Fibroblast of gingiva (primary cell): ENCODE measurements at regions not wholly inside any gene's neighbourhood (a gene's known extent, or its start where the extent isn't known, plus 50 kb on each side); places are given as distances from the start of the nearest gene placed in this dataset.
A peak's percentile ranks its signal among the peaks of the same experiment; 100 is the strongest.

Experiments
- DNase-seq: peaks from one replicate; pipeline ENCODE4 v3.0.0-alpha.2; 2011; ENCODE audit warnings: low read depth

DNA sequence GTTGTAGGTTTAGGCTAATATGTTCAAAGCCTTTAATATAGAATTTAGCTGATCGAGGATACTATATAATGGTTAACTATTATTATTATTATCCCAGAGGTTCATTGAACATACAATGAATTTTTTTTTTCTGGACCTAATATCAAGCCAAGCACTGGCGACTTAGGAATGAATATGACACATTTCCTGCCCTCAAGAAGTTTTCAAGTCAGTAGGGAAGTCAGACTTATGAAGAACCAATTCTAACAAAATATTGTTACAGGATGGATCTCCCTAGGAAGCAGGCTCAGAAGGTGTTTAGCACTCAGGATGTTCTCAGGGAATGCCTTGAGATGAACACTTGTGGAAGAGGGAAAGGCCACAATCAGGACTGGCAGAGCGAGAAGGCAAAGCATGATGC, 211.8 kb upstream of the FGGY start:
- DNase-seq: no peak

DNA sequence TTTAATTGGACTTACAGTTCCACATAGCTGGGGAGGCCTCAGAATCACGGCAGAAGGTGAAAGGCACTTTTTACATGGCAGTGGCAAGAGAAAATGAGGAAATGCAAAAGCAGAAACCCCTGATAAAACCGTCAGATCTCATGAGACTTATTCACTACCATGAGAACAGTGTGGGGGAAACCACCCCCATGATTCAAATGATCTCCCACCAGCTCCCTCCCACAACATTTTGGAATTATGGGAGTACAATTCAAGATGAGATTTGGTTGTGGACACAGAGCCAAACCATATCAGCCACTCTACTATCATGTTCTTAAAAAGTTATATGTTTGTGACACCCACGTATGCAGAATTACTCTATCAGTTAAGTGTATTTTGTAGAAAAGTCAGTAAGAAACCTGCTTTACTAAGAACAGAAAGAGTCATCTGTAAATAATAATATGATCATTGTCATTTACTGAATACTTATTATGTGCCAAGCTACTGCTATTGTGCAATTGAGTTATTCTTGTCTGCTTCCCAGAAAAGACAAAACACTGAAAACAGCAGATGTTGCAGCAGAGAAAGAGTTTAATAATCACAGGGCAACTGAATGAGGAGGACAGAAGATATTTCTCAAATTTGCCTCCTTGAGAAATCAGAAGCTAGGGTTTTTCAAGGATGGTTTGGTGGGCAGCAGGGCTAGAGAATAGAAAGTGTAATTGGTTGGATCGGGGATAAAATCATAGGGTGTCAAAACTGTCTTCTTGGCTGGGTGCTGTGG, 207.7 kb upstream of the FGGY start:
- DNase-seq: peak; percentile 55

DNA sequence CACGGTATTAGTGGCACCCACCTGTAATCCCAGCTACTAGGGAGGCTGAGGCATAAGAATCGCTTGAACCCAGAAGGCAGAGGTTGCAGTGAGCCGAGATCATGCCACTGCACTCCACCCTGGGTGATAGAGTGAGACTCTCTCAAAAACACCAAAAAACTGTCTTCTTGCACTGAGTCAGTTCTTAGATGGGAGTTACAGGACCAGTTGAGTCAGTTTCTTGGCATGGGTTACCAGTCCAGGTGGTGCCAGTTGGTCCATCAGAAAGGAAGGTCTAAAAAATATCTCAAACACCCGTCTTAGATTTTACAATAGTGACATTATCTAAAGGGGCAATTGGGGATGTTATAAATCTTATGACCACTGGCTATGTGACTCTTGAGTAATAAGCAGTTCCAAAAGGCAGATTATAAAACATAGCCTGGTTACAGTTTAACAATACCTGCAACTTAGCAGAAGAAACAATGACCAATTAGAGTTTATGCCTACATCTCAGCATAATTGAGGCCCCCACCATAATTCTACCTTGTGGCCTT, 206.9 kb upstream of the FGGY start:
- DNase-seq: no peak

DNA sequence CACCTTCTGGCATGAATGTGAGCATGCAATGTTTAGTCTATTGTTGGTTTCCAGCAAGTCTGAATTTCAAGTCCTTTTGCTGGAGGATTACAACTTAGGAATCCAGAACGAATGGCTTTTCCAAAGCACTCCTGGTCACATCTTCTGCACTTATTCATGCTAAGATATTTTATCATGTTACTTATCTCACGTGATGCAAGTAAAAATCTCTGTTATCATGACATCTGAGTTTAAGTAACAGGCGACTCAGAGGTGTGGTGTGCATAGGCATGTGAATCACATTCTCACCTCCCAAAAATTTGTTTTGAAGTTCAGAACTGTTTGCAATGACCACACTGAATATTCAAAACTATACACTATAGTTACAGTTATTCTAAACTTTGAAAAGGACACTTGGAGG, 204.8 kb upstream of the FGGY start:
- no peak for DNase-seq

DNA sequence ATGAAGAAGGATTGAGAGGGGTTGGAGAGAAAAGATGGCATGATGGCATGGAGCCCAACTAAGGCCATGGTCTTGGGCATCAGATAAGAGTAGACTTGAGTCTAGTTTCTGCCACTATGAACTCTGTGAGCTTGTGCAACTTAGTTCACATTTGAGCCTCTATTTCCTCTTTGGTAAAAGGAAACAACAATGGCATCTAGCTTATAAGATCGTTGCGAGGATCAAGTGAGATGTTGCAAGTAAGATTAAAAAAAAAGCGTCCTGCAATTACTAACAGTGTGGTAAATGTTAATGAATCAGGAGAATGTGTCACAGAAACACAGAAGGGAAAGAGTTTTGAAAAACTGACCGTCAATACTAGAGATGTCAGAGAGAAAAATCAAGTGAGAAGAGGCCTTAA, 202.9 kb upstream of the FGGY start:
- DNase-seq: no peak

DNA sequence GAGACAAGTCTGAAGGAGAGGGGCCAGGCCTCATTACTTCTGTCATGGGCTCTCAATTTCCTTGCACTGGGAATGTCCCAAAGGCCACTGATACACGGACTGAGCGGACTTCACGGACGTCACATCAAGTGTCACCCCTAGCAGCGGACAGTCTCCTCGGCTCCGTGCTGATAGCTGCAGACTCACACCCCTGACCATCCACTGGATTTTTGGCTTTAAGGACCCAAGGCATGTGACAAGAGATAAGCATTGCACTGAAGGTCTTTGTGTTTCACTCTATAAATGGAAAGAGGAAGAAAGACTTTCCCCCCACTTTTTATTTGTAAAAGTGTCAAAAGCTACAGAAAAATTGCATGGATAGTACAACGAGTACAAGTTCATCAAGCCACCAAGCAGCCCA, 200.4 kb upstream of the FGGY start:
- DNase-seq: no peak

DNA sequence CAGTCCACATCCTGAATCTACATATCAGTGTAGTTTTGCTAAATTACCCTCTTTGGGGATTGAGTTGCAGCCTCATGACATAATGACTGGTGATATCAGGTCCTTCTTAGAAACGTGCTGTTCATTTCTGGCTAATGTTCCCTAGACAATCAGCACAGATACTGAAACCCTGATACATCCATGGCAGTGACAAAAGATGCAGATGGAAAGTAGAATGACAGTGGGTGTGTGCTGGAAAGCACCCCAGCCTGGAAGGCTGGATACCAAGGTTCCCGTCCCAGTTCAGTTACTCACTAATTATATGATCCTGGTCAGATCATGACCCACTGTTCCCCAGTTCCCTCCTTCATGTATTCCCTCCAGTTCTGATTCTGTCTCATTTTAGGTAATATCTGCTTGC, 198.2 kb upstream of the FGGY start:
- no peak for DNase-seq

DNA sequence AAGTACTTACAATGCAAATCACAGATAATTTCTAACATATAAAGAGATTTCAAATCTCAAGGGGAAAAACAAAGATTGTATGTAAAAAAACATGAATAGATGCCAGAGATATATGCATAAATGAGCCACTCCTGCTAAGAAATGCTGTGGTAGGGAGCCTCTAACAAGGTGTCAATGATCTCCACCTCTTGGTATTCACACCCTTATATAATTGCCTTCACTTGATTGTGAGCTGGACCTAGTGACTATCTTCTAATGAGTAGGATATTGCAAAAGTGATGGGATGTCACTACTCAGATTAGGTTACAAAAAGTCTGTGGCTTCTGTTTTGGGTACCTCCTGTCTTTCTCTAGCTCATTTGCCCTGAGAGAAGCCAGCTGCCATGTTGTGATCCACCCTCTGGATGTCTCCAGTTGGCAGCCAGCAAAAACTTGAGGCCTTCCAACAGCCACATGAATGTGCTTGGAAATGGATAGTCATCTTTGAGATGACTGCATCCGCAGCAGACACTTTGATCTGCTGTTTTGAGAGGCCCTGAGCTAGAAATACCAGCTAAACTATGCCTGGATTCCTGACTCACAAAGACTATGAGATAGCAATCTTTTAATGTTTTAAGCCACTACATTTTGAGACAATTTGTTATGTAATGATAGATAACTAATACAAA, 196.1 kb upstream of the FGGY start:
- no peak for DNase-seq

DNA sequence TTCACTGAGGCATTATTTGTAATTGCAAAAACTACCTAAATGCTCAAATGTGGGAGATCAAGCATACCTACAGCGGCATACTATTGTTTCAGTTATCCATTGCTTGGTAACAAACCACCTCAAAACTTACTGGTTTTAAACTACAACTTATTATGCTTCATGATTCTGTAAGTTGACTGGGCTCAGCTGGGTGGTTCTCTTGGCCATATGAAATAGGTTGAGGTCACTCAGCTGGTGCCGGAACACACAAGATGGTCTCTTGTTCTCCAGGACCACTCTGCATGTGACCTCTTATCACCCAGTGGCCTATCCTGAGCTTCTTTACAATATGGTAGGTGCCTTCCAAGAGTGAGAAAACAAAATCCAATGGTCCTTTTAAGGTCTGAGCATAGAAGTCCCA, 195.4 kb upstream of the FGGY start:
- no peak for DNase-seq

DNA sequence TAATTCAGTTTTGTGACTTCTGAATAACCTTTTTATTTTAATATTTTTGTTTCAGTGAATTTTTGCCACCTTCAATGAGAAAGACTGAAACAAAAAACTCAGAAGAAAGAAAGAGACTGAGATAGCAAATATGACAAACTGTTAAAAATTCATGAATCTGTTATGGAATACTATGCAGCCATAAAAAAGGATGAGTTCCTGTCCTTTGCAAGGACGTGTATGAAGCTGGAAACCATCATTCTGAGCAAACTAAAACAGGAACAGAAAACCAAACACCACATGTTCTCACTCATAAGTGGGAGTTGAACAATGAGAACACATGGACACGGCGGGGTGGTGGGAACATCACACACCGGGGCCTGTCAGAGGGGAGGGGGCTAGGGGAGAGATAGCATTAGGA, 193.4 kb upstream of the FGGY start:
- DNase-seq: no peak

DNA sequence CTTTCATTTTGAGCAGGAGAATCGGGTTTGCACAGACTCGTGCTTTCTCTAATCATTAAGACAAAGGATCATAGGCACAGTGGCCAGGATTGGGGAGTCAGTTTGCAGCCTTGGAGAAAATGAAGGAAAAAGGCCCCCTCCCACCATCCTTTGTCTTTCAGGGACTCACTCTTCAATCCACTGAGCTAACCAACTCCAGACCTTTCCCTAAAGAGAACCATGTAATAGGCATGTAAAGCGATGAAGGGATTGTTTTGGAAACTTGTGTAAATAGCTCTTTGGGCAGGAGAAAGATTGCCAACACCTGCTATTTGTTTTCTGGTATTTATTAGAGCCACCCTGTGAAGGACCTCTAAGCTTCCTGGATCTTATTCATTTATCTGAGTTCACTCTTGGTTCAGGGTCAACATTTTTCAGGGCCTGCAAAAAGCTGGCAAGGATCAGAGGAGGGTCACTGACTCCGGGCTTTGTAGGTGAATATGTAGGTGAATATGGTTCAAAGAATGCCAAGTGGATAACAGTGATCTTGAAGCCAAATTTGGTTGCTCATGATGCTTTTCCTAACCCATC, 192.6 kb upstream of the FGGY start:
- no peak for DNase-seq

DNA sequence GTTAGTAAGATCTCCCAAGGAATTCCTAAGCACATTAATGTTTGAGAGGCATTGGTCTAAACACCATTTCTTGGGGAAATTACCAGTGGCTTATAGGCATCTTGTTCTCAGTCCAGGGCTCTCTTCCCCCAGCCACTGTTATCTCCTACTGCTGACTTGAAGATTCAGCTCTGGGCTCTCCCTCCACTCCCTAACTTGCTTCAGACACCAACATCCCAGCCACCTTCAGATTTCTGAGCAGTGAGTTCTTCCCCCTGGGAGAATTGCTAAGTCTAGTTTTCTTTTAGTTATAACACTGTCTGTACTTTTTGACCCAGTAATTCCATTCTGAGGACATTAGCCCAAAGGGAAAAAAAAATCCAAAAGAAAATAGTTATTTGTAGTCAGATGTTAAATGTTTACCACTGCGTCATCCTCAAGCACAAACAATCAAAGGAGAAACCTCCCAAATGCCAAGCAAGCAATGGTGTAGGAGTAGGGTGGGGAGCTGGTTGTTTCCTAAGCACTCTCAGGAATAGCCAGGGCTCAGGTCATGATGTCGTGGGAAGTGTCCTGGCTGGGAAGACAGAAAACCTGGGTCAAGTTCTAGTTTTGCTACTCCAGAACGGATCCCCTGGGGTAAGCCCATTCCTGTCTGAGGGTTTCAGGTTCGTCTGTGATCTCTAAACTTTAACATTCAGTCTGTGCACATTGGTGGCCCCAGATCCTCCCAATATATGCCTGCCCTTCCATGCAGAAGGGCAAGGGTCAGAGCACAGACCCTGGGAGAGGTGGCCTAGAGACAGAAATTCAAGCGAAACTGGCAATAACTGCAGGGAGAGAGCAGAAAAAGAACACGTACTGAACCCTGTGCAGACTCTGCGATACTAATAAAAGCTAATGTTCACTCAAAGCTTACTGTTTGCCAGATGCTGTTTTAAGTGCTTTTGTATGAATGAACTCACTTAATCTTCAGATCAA, 191.1 kb upstream of the FGGY start:
- DNase-seq: peak; percentile 27

DNA sequence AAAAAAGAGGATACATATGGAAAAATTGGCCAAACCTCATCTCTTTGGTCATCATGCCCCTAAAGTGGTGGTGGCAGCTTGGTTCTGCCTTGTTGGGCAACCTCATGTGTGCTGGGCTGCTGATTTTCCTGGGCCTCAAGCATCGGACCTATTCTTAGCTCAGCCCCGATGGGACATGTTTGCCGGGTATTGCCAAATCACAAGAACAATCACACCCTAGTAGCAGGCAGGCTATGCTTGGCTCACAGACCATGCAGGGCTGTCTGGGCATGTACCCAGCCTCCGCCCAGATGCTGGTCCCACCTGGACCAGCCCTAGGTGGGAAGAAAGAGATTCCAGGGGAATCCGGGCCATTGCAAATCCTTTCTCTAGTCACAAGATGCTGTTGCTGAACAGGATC, 189.4 kb upstream of the FGGY start:
- peak; percentile 90 for DNase-seq

DNA sequence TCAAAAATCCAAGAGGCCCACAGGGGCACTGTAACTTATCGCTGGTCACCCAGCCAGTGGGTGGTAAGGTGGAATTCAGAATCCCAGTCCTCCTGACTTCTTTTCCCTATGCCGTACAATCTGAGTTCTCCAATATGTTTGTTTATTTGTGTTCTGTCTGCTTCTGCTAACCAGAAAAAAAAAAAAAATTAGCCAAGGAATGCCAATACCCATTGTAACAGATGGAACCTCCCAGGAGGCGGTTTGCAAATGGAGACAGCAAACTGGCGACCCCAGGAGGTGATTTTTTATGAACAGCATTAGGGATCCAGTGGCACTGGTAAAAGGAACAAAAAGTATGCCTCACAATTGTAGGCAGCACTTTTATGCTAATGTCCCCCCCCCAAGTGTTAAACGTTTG, 189.0 kb upstream of the FGGY start:
- DNase-seq: peak; percentile 23

DNA sequence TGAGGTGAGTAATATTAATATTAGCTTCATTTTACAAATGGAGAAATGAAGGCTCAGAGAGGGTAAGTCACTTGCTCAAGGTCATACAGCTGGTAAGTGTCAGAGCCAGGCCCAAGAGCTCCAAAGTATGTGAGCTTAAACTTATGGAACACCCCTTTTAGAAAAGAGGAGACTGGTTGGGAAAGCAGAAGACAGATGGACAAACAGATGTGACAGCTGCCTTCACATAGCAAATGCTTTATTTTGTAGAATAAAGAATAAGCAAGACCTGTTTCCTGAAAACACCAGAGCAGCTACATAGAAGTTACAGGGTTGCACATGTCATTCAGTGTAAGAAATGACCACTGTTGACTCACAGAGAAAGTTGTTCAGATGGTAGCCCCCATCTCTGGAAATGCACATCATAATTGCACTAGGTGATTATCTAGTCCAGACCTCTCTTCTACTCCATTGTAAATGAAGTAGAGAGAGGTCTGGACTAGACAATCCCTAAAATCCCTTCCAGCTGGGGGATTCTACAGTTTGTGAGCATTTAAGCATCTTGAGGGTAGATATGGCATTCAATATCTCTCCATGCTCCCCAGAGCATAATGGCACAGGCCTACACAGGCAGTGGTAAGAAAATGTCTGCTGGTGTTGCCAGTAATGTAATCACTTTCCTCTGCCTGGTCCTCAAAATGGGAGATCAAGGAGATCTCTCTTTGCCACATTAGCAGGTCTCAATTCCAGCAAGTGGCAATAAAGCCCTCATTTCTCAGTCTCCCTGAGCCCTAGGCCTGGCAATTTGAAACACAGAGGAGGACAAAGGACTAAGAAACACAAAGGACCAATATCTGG, 188.2 kb upstream of the FGGY start:
- DNase-seq: no peak

DNA sequence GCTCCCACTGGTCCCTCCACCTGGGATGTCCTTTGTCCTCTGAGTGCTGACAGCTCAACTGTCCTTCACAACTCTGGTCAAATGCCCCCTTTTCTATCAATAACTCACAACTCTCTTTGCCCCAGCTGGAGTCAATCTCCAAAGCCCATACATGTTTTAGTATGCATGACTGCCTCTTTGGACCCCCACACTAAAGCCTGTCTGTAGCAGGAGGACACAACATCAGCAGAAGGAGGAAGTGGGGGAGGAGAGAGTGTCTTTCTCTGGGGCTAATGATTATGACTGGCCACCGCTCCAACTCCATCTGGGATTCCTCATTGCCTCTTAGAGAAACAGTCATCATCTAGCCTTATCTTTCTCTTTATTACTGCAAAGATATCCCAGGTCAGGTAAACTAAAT, 186.6 kb upstream of the FGGY start:
- no peak for DNase-seq

DNA sequence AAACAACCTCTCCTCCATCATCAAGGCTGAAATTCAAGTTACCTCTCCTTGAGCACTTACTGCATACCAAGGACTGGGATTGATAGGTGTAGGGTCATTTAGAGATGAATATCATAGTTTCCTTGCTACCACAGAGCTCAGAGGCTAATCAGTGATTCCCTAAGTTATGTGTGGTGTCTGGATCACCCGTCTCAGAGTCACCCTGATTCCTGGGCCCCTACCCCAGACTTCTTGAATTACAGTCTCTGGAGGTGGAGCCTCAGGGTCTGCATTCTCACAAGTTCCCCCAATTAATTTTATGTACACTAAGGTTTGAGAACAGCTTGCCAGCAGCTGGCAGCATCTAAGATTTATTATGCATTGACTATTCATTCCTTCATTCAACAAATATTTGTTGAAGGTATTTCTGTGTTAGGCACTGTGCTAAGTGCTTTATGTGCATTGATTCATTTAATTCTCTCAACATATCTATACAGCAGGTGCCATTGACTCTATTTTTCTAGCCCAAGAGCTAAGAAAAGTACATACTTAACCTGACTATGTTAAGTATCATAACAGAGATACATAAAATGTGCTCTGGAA, 182.9 kb upstream of the FGGY start:
- DNase-seq: no peak

DNA sequence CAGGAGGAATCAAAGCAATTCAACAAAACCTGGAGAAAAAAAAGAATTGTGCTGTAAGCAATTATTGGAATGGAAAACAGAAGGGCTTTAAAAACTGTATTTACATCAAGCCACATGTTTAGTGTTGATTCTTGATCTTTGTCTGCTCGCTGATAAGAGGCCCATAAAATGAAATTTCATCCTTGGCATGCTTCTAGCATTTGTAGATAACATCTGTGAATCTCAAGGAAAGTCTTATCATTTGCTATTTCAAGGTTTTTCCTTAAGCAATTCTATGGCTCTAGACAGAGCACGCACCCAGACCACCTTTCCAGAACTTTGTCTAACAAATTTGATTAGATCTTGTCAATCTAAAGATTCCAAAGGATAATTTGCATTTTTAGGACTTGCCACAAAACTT, 181.0 kb upstream of the FGGY start:
- DNase-seq: no peak

DNA sequence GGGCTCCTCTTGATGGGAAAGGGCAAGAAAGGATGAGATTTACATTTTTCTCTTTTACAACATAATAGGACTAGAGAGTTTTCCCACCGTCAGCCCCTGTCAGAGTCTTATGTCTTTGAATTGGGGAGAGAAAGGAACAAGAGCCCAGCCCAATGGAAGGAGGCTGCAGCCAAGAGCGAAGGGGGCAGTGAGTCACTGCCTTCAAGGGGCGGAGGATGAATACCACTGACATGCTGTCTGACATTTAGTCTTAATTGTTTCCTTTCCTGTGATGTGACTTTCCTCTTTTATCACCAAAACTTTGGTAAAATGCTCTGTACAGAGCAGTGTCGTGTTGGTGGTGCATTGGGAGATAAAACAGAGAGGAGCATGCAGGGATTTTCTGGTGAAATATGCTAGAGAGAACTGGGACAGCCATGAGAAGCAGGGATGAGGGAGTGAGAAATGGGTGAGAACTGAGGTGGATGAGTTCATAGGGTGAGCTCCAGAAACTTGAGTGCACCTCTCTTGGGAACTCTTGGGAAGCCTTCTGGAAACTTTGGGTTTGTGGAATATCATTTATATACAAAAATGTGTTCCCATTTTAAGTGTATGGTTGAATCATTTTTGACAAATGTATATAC, 179.9 kb upstream of the FGGY start:
- peak; percentile 70 for DNase-seq

DNA sequence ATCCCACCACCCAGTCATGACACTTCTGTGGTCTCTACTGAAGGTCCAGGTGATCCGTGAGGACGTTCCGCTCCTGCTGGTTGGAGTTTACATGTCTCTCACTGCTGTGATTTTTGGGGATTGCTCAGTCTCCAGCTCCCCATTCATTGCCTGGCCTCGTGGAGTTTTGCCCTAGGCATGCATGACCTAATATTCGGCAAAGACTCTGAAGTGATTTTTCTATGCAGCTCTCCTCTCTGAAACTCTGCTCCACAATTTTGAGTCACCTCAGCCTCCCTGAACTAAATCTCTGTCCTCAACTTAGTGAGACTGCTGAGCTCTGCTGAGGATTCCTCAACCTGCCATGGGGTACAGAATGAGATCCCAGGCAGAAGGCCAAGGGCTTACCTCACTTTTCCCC, 174.4 kb upstream of the FGGY start:
- no peak for DNase-seq
